ENCODE measurements at regions not wholly inside any gene's neighbourhood (a gene's known extent, or its start where the extent isn't known, plus 50 kb on each side); places are given as distances from the start of the nearest gene placed in this dataset.

GRCh38 chr11:56932572-56933220, 56.0 kb upstream of the OR5AK2 start:
- H3K36me3 ChIP-seq, result no peaks in the 10 kb centered on the region
- H3K4me3 ChIP-seq, result no peak overlapping the region
- TF ChIP-seq CTCF (IDR thresholded peaks at IDR 0.05), result no peak
- no peaks in the 10 kb centered on the region for H3K27me3 ChIP-seq (replicated peaks; ENCODE audit: insufficient read depth)
- no peak overlapping the region for H3K27ac ChIP-seq
- H3K4me1 ChIP-seq (ENCODE audit: control insufficient read depth in 1 of 2, low read depth in 2 of 2), result no peaks in the 10 kb centered on the region
- DNase-seq (ENCODE audit: low spot score) (no peak), ATAC-seq (ENCODE audit: insufficient number of reproducible peaks, low FRiP score, low read depth) (no peak)
- no peaks in the 10 kb centered on the region for H3K9me3 ChIP-seq

- no peak overlapping the region for H3K4me3 ChIP-seq
- peaks cover 2% of the 10 kb centered on the region for H3K9me3 ChIP-seq
- ATAC-seq (ENCODE audit: insufficient number of reproducible peaks, low FRiP score, low read depth), result no peak
- no peak for TF ChIP-seq CTCF (IDR thresholded peaks at IDR 0.05)
- no peaks in the 10 kb centered on the region for H3K27me3 ChIP-seq (replicated peaks; ENCODE audit: insufficient read depth)
- H3K27ac ChIP-seq, result no peak overlapping the region
- no peaks in the 10 kb centered on the region for H3K36me3 ChIP-seq
- DNase-seq (ENCODE audit: low spot score), result no peak
- H3K4me1 ChIP-seq (ENCODE audit: control insufficient read depth in 1 of 2, low read depth in 2 of 2), result no peaks in the 10 kb centered on the region
These were observed 65.6 kb upstream of the OR5AK2 start for GRCh38 chr11:56923116-56923515.

- ATAC-seq (ENCODE audit: insufficient number of reproducible peaks, low FRiP score, low read depth) (no peak), DNase-seq (ENCODE audit: low spot score) (no peak)
- no peak overlapping the region for H3K27ac ChIP-seq
- H3K4me3 ChIP-seq, result no peak overlapping the region
- no peaks in the 10 kb centered on the region for H3K27me3 ChIP-seq (replicated peaks; ENCODE audit: insufficient read depth)
- no peak for TF ChIP-seq CTCF (IDR thresholded peaks at IDR 0.05)
- H3K4me1 ChIP-seq (ENCODE audit: control insufficient read depth in 1 of 2, low read depth in 2 of 2), result no peaks in the 10 kb centered on the region
- no peaks in the 10 kb centered on the region for H3K36me3 ChIP-seq
- peaks cover 2% of the 10 kb centered on the region for H3K9me3 ChIP-seq
These were observed 66.3 kb upstream of the OR5AK2 start for GRCh38 chr11:56922421-56922820.

GRCh38 chr11:56917708-56918400, 70.9 kb upstream of the OR5AK2 start:
- no peaks in the 10 kb centered on the region for H3K27me3 ChIP-seq (replicated peaks; ENCODE audit: insufficient read depth)
- DNase-seq (ENCODE audit: low spot score), result no peak
- H3K9me3 ChIP-seq, result no peaks in the 10 kb centered on the region
- no peak overlapping the region for H3K27ac ChIP-seq
- H3K4me3 ChIP-seq, result no peak overlapping the region
- no peaks in the 10 kb centered on the region for H3K4me1 ChIP-seq (ENCODE audit: control insufficient read depth in 1 of 2, low read depth in 2 of 2)
- H3K36me3 ChIP-seq, result no peaks in the 10 kb centered on the region
- ATAC-seq (ENCODE audit: insufficient number of reproducible peaks, low FRiP score, low read depth), result no peak
- TF ChIP-seq CTCF (IDR thresholded peaks at IDR 0.05), result no peak

- ATAC-seq (ENCODE audit: insufficient number of reproducible peaks, low FRiP score, low read depth), result no peak
- Histone ChIP-seq H3K27ac (no peak overlapping the region), H3K27me3 (replicated peaks; ENCODE audit: insufficient read depth) (no peaks in the 10 kb centered on the region), H3K36me3 (no peaks in the 10 kb centered on the region), H3K4me1 (ENCODE audit: control insufficient read depth in 1 of 2, low read depth in 2 of 2) (no peaks in the 10 kb centered on the region), H3K4me3 (no peak overlapping the region), H3K9me3 (no peaks in the 10 kb centered on the region)
- no peak for TF ChIP-seq CTCF (IDR thresholded peaks at IDR 0.05)
- DNase-seq (ENCODE audit: low spot score), result no peak
These were observed 72.1 kb upstream of the OR5AK2 start for GRCh38 chr11:56916587-56916986.
